Sigmoid colon (tissue), 4 donors: ENCODE measurements at regions not wholly inside any gene's neighbourhood (a gene's known extent, or its start where the extent isn't known, plus 50 kb on each side); places are given as distances from the start of the nearest gene placed in this dataset.

ENCODE experiments used
- CTCF ChIP-seq, 4 experiments: fragments of 450-650 bp in 3 of 4; fragments of 200-600 bp in 1 of 4; IDR thresholded peaks; one replicate each; pipeline ENCODE4 v1.5.1; 2016 to 2019; ENCODE audit warnings: antibody characterized with exemption in 4 of 4, mild to moderate bottlenecking in 3 of 4, moderate library complexity in 2 of 4
- EP300 ChIP-seq, 4 donors: sonication (generic); formaldehyde crosslinking; IDR thresholded peaks; one replicate each; pipeline ENCODE4 v1.6.1; 2017; ENCODE audit warnings: antibody characterized with exemption in 4 of 4

GRCh38 chr6:121608270-121608669, 172.8 kb downstream of the GJA1 start:
- no peak for TF ChIP-seq EP300 (IDR thresholded peaks at IDR 0.05)
- no peak for TF ChIP-seq CTCF (IDR thresholded peaks at IDR 0.05)
